ENCODE measurements at regions not wholly inside any gene's neighbourhood (a gene's known extent, or its start where the extent isn't known, plus 50 kb on each side); places are given as distances from the start of the nearest gene placed in this dataset.

GRCh38 chr7:27392477-27392876 is 149.9 kb downstream of the EVX1 start:
- no peak for TF ChIP-seq CTCF (IDR thresholded peaks at IDR 0.05)
- no peak for TF ChIP-seq POLR2AphosphoS5 (IDR thresholded peaks at IDR 0.05; ENCODE audit: low read depth, low read length)
- no peak for TF ChIP-seq SIN3A (IDR thresholded peaks at IDR 0.05; ENCODE audit: borderline replicate concordance, insufficient read depth, low read depth, low read length)
- TF ChIP-seq REST (IDR thresholded peaks at IDR 0.05; ENCODE audit: insufficient read depth in 1 of 2, low read depth in 2 of 2, low read length in 1 of 2): no peak
- no peak for TF ChIP-seq TCF7L2 (IDR thresholded peaks at IDR 0.05; ENCODE audit: low read depth, low read length)
